IMR-90 (cell line): ENCODE measurements at regions not wholly inside any gene's neighbourhood (a gene's known extent, or its start where the extent isn't known, plus 50 kb on each side); places are given as distances from the start of the nearest gene placed in this dataset.

Experiments
- ATAC-seq: fragments of 200-7000 bp; cut with Tn5 transposase; 2 replicates; pipeline ENCODE4 v1.9.1; 2020; ENCODE audit warnings: low read depth, mild to moderate bottlenecking, moderate library complexity
- BruUV-seq: library from RNA; stranded (reverse); fragments of 400-500 nt; replicated peaks from 2 replicates; lab custom pipeline; 2021; lab: Mats Ljungman, UMichigan
- CTCF ChIA-PET: fragments of 300-600 bp; formaldehyde crosslinking; extraction: SDS; loops from one replicate; lab custom pipeline; 2021; ENCODE audit warnings: antibody characterized with exemption; lab: Yijun Ruan, JAX
- POLR2A ChIA-PET: fragments of 300-600 bp; sonication (Branson Sonifier 250); formaldehyde crosslinking; loops from one replicate; lab custom pipeline; 2022; ENCODE audit warnings: antibody characterized with exemption; ENCODE audit not compliant: unreplicated experiment; lab: Charles Lee
- DNase-seq: peaks from one replicate; pipeline ENCODE4 v3.0.0; 2013
- H2AFZ ChIP-seq: replicated peaks from 2 replicates; pipeline ENCODE3; 2013; ENCODE audit warnings: low read length, mild to moderate bottlenecking; ENCODE audit not compliant: poor library complexity
- H2AK5ac ChIP-seq: 2 replicates; pipeline ENCODE4 v1.6.1; 2013; ENCODE audit warnings: low read depth, low read length, inconsistent platforms
- H2AK9ac ChIP-seq: replicated peaks from 2 replicates; pipeline ENCODE3; 2013; ENCODE audit warnings: mild to moderate bottlenecking, low read depth, low read length, moderate library complexity; ENCODE audit not compliant: poor library complexity
- H2BK120ac ChIP-seq: 2 replicates; pipeline ENCODE4 v1.6.1; 2013; ENCODE audit warnings: low read depth, low read length, inconsistent platforms
- H2BK15ac ChIP-seq: 3 replicates; pipeline ENCODE4 v1.6.1; 2013; ENCODE audit warnings: low read depth, low read length, inconsistent platforms
- H2BK20ac ChIP-seq: 2 replicates; pipeline ENCODE4 v1.6.1; 2013; ENCODE audit warnings: low read depth, mild to moderate bottlenecking, inconsistent platforms, low read length, moderate library complexity
- H2BK5ac ChIP-seq: 2 replicates; pipeline ENCODE4 v1.6.1; 2013; ENCODE audit warnings: mild to moderate bottlenecking, low read depth, low read length, inconsistent platforms; ENCODE audit not compliant: poor library complexity, severe bottlenecking
- H3K14ac ChIP-seq: replicated peaks from 2 replicates; pipeline ENCODE4 v1.6.1; 2013; ENCODE audit warnings: low read depth, low read length, inconsistent platforms
- H3K18ac ChIP-seq: 2 replicates; pipeline ENCODE4 v1.6.1; 2013; ENCODE audit warnings: low read depth, low read length, control low read depth
- H3K23ac ChIP-seq: 2 replicates; pipeline ENCODE4 v1.6.1; 2013; ENCODE audit warnings: low read depth, low read length, inconsistent platforms
- H3K27ac ChIP-seq: 2 replicates; pipeline ENCODE4 v1.5.1; 2013; ENCODE audit warnings: mild to moderate bottlenecking, control low read depth, low read length; ENCODE audit not compliant: insufficient read depth
- H3K27me3 ChIP-seq: 2 replicates; pipeline ENCODE4 v1.6.1; 2013; ENCODE audit warnings: low read length; ENCODE audit not compliant: control insufficient read depth, insufficient read depth
- H3K36me3 ChIP-seq: 2 replicates; pipeline ENCODE4 v1.6.1; 2013; ENCODE audit warnings: low read length, mixed read lengths; ENCODE audit not compliant: control insufficient read depth, insufficient read depth
- H3K4ac ChIP-seq: 2 replicates; pipeline ENCODE4 v1.6.1; 2013; ENCODE audit warnings: low read depth, low read length, inconsistent platforms
- H3K4me1 ChIP-seq: 2 replicates; pipeline ENCODE4 v1.6.1; 2013; ENCODE audit warnings: low read length, mixed read lengths; ENCODE audit not compliant: control insufficient read depth, insufficient read depth
- H3K4me2 ChIP-seq: 2 replicates; pipeline ENCODE4 v1.6.1; 2013; ENCODE audit warnings: low read depth, mild to moderate bottlenecking, control low read depth, low read length, moderate library complexity
- H3K4me3 ChIP-seq: 2 replicates; pipeline ENCODE4 v1.5.1; 2013; ENCODE audit warnings: low read depth, mild to moderate bottlenecking, control low read depth, low read length, moderate library complexity; ENCODE audit not compliant: insufficient read depth
- H3K56ac ChIP-seq: 2 replicates; pipeline ENCODE4 v1.6.1; 2013; ENCODE audit warnings: low read length, inconsistent platforms; ENCODE audit not compliant: insufficient read depth; ENCODE audit errors: extremely low read depth
- H3K79me1 ChIP-seq, 2 experiments: 2 replicates each; pipeline ENCODE4 v1.6.1; 2013; ENCODE audit warnings: low read length in 2 of 2, inconsistent platforms in 1 of 2, low read depth in 1 of 2
- H3K9ac ChIP-seq: 2 replicates; pipeline ENCODE4 v1.6.1; 2013; ENCODE audit warnings: low read depth, low read length, control low read depth
- H3K9me1 ChIP-seq: 2 replicates; pipeline ENCODE4 v1.6.1; 2013; ENCODE audit warnings: low read length, inconsistent platforms; ENCODE audit not compliant: insufficient read depth
- H3K9me3 ChIP-seq: 2 replicates; pipeline ENCODE4 v1.6.1; 2013; ENCODE audit warnings: low read length; ENCODE audit not compliant: control insufficient read depth, insufficient read depth
- H4K20me1 ChIP-seq: 2 replicates; pipeline ENCODE4 v1.6.1; 2013; ENCODE audit warnings: low read length, inconsistent platforms; ENCODE audit not compliant: insufficient read depth
- H4K5ac ChIP-seq: 2 replicates; pipeline ENCODE4 v1.6.1; 2013; ENCODE audit warnings: mild to moderate bottlenecking, low read depth, low read length, control low read depth
- H4K8ac ChIP-seq, 2 experiments: 2 replicates each; pipeline ENCODE4 v1.6.1; 2013; ENCODE audit warnings: low read depth in 2 of 2, low read length in 2 of 2, control low read depth in 1 of 2, inconsistent platforms in 1 of 2
- H4K91ac ChIP-seq: 2 replicates; pipeline ENCODE4 v1.6.1; 2013; ENCODE audit warnings: low read depth, low read length, inconsistent platforms; ENCODE audit not compliant: insufficient read depth
- BHLHE40 ChIP-seq: fragments of 150-350 bp; IDR thresholded peaks from 2 replicates; pipeline ENCODE4 v1.6.1; 2016; ENCODE audit warnings: mild to moderate bottlenecking, low read depth, low read length
- CTCF ChIP-seq: conservative IDR thresholded peaks from 2 replicates; pipeline ENCODE4 v1.5.1; 2012; ENCODE audit warnings: mild to moderate bottlenecking, low read depth, low read length, improper control_type of control experiment
- POLR2A ChIP-seq: IDR thresholded peaks from 2 replicates; pipeline ENCODE4 v1.6.1; 2012; ENCODE audit warnings: mild to moderate bottlenecking, low read depth, low read length
- RFX5 ChIP-seq: IDR thresholded peaks from 2 replicates; pipeline ENCODE4 v1.8.0; 2012; ENCODE audit warnings: low read depth, mild to moderate bottlenecking, low read length, moderate library complexity
- WGBS, 2 experiments: methylation state at CpG; one replicate each; pipeline versions ENCODE4 v1.1.5 to v1.1.7; 2013; ENCODE audit warnings: missing lambda C conversion rate in 2 of 2; ENCODE audit not compliant: insufficient read length in 1 of 2; ENCODE audit errors: extremely low coverage in 2 of 2; 5-methylcytosine and 5-hydroxymethylcytosine counted together
- dilution Hi-C: fragments of 300-500 bp; cut with HindIII; formaldehyde crosslinking; loops from one replicate; pipeline ENCODE4 v1.14.3; 2018; ENCODE audit warnings: low sequenced_read_pairs; ENCODE audit not compliant: unreplicated experiment
- in situ Hi-C: fragments of 300-500 bp; cut with MboI; formaldehyde crosslinking; loops from 3 replicates; pipeline ENCODE4 v1.14.3; 2019; ENCODE audit warnings: low sequenced_read_pairs, inconsistent platforms, mixed read lengths
- intact Hi-C: fragments of 100-400 bp; cut with micrococcal nuclease; formaldehyde crosslinking; loops from 2 replicates; pipeline ENCODE4 v1.10.0; 2022

GRCh38 chr3:61497463-61497862 is 63.9 kb upstream of the PTPRG start:
- H3K4me3 ChIP-seq: no peak overlapping the region
- in situ Hi-C loops (no loop called here), intact Hi-C loops (no loop called here), dilution Hi-C loops (no loop called here)
- H4K8ac ChIP-seq: no peak overlapping the region
- no peak overlapping the region for H3K4me2 ChIP-seq
- no peak overlapping the region for H2AFZ ChIP-seq
- DNase-seq (no peak), ATAC-seq (no peak)
- no peak overlapping the region for H3K9ac ChIP-seq
- no peaks in the 10 kb centered on the region for H3K9me1 ChIP-seq
- no peak overlapping the region for H2AK5ac ChIP-seq
- H3K4ac ChIP-seq: no peak overlapping the region
- POLR2A ChIA-PET: no interaction called here
- H2BK15ac ChIP-seq: no peak overlapping the region
- H4K20me1 ChIP-seq: no peaks in the 10 kb centered on the region
- BruUV-seq: no TSS peak
- no peaks in the 10 kb centered on the region for H3K9me3 ChIP-seq
- no peak overlapping the region for H2BK20ac ChIP-seq
- WGBS, 2 experiments: no CpG with 5 or more reads among the region's 2 CpGs
- H4K91ac ChIP-seq: no peak overlapping the region
- H3K23ac ChIP-seq: no peak overlapping the region
- no peak overlapping the region for H4K5ac ChIP-seq
- H2BK5ac ChIP-seq: no peak overlapping the region
- H2AK9ac ChIP-seq: no peak overlapping the region
- H3K14ac ChIP-seq: no peak overlapping the region
- TF ChIP-seq CTCF (no peak), RFX5 (no peak), POLR2A (no peak), BHLHE40 (no peak)
- no peaks in the 10 kb centered on the region for H3K79me1 ChIP-seq
- H3K56ac ChIP-seq: no peak overlapping the region
- CTCF ChIA-PET: no interaction called here
- H3K27ac ChIP-seq: no peak overlapping the region
- no peaks in the 10 kb centered on the region for H3K4me1 ChIP-seq
- H2BK120ac ChIP-seq: no peak overlapping the region
- H3K27me3 ChIP-seq: no peaks in the 10 kb centered on the region
- H3K36me3 ChIP-seq: no peaks in the 10 kb centered on the region
- H3K18ac ChIP-seq: no peak overlapping the region
